MCF 10A (cell line): ENCODE measurements at regions not wholly inside any gene's neighbourhood (a gene's known extent, or its start where the extent isn't known, plus 50 kb on each side); places are given as distances from the start of the nearest gene placed in this dataset.

ENCODE experiments used
- BruUV-seq: library from RNA; stranded (reverse); fragments of 400-500 nt; replicated peaks from 2 replicates; lab custom pipeline; 2021; lab: Mats Ljungman, UMichigan
- CTCF ChIA-PET: fragments of 300-600 bp; sonication (Branson Sonifier 250); formaldehyde crosslinking; extraction: SDS; loops from one replicate; lab custom pipeline; 2021; ENCODE audit warnings: antibody characterized with exemption, inconsistent platforms; lab: Yijun Ruan, JAX
- POLR2A ChIA-PET: fragments of 300-600, 350-650 bp; sonication (Branson Sonifier 250); formaldehyde crosslinking; extraction: SDS; loops from one replicate; lab custom pipeline; 2020; ENCODE audit warnings: antibody characterized with exemption, inconsistent platforms; lab: Yijun Ruan, JAX
- DNase-seq: peaks from one replicate; pipeline ENCODE4 v3.0.0-alpha.2; 2018; ENCODE audit not compliant: unreplicated experiment
- H3K27ac Mint-ChIP-seq: one replicate; pipeline ENCODE4 v1.8.0; 2022; ENCODE audit warnings: mild to moderate bottlenecking, low read depth, mixed read lengths; ENCODE audit not compliant: unreplicated experiment
- H3K27me3 Mint-ChIP-seq: one replicate; pipeline ENCODE4 v1.8.0; 2022; ENCODE audit warnings: mixed read lengths; ENCODE audit not compliant: insufficient read depth, unreplicated experiment
- H3K36me3 Mint-ChIP-seq: one replicate; pipeline ENCODE4 v1.8.0; 2022; ENCODE audit warnings: mild to moderate bottlenecking, moderate library complexity, mixed read lengths; ENCODE audit not compliant: insufficient read depth, unreplicated experiment
- H3K4me1 Mint-ChIP-seq: one replicate; pipeline ENCODE4 v1.8.0; 2022; ENCODE audit warnings: mixed read lengths; ENCODE audit not compliant: insufficient read depth, unreplicated experiment
- H3K4me3 Mint-ChIP-seq: one replicate; pipeline ENCODE4 v1.8.0; 2022; ENCODE audit warnings: mild to moderate bottlenecking, moderate library complexity, mixed read lengths; ENCODE audit not compliant: unreplicated experiment
- H3K9me3 Mint-ChIP-seq: one replicate; pipeline ENCODE4 v1.8.0; 2022; ENCODE audit warnings: mixed read lengths; ENCODE audit not compliant: unreplicated experiment
- CTCF ChIP-seq: fragments of 200-600 bp; IDR thresholded peaks from one replicate; pipeline ENCODE4 v1.8.0; 2022; ENCODE audit warnings: antibody characterized with exemption, mild to moderate bottlenecking; ENCODE audit not compliant: unreplicated experiment
- intact Hi-C: fragments of 100-400 bp; cut with micrococcal nuclease; formaldehyde crosslinking; loops from 2 replicates; pipeline ENCODE4 v1.14.1; 2022

GRCh38 chr1:116219651-116220434 is 108.6 kb downstream of the MAB21L3 start:
- ChIA-PET CTCF (no interaction called here), POLR2A (no interaction called here)
- no peak overlapping the region for H3K4me3 Mint-ChIP-seq
- DNase-seq = no peak
- intact Hi-C loops = loop anchor here (1.0 kb wide), 1 partner anchor 265 kb away; no protein-coding TSS in a partner anchor
- no peak for TF ChIP-seq CTCF
- H3K9me3 Mint-ChIP-seq = no peaks in the 10 kb centered on the region
- no TSS peak for BruUV-seq
- H3K27ac Mint-ChIP-seq = no peak overlapping the region
- no peaks in the 10 kb centered on the region for H3K27me3 Mint-ChIP-seq
- no peaks in the 10 kb centered on the region for H3K4me1 Mint-ChIP-seq
- no peaks in the 10 kb centered on the region for H3K36me3 Mint-ChIP-seq

- no peaks in the 10 kb centered on the region for H3K36me3 Mint-ChIP-seq
- CTCF ChIA-PET = interaction anchor here (2.0 kb wide), 1 partner anchor 261 kb away, joined by 7 read pairs; no protein-coding TSS in a partner anchor
- no peak overlapping the region for H3K27ac Mint-ChIP-seq
- POLR2A ChIA-PET = interaction anchor here (1.5 kb wide), 1 partner anchor 11 kb away, joined by 5 read pairs; no protein-coding TSS in a partner anchor
- H3K4me1 Mint-ChIP-seq = no peaks in the 10 kb centered on the region
- no peaks in the 10 kb centered on the region for H3K27me3 Mint-ChIP-seq
- TF ChIP-seq CTCF = no peak
- intact Hi-C loops = no loop called here
- H3K9me3 Mint-ChIP-seq = no peaks in the 10 kb centered on the region
- no peak for DNase-seq
- BruUV-seq = no TSS peak
- no peak overlapping the region for H3K4me3 Mint-ChIP-seq
Measured at GRCh38 chr1:116224111-116224510, 112.9 kb downstream of the MAB21L3 start.

- DNase-seq = no peak
- ChIA-PET POLR2A (interaction anchor here (1.5 kb wide), 1 partner anchor 10 kb away, joined by 5 read pairs; no protein-coding TSS in a partner anchor), CTCF (interaction anchor here (2.0 kb wide), 1 partner anchor 261 kb away, joined by 7 read pairs; no protein-coding TSS in a partner anchor)
- Mint-ChIP-seq H3K27me3 (no peaks in the 10 kb centered on the region), H3K36me3 (no peaks in the 10 kb centered on the region), H3K4me3 (no peak overlapping the region), H3K27ac (no peak overlapping the region), H3K9me3 (no peaks in the 10 kb centered on the region), H3K4me1 (no peaks in the 10 kb centered on the region)
- intact Hi-C loops = no loop called here
- BruUV-seq = no TSS peak
- TF ChIP-seq CTCF = no peak
Measured at GRCh38 chr1:116224561-116224960, 113.4 kb downstream of the MAB21L3 start.

GRCh38 chr1:116226017-116226416 is 114.8 kb downstream of the MAB21L3 start:
- no TSS peak for BruUV-seq
- H3K36me3 Mint-ChIP-seq = no peaks in the 10 kb centered on the region
- no peaks in the 10 kb centered on the region for H3K27me3 Mint-ChIP-seq
- no peaks in the 10 kb centered on the region for H3K4me1 Mint-ChIP-seq
- ChIA-PET CTCF (no interaction called here), POLR2A (interaction anchor here (0.7 kb wide), 1 partner anchor 149 kb away, joined by 3 read pairs; no protein-coding TSS in a partner anchor)
- no peaks in the 10 kb centered on the region for H3K9me3 Mint-ChIP-seq
- no peak overlapping the region for H3K27ac Mint-ChIP-seq
- no peak overlapping the region for H3K4me3 Mint-ChIP-seq
- intact Hi-C loops = no loop called here
- TF ChIP-seq CTCF = no peak
- no peak for DNase-seq
